ENCODE measurements at regions not wholly inside any gene's neighbourhood (a gene's known extent, or its start where the extent isn't known, plus 50 kb on each side); places are given as distances from the start of the nearest gene placed in this dataset.

DNA sequence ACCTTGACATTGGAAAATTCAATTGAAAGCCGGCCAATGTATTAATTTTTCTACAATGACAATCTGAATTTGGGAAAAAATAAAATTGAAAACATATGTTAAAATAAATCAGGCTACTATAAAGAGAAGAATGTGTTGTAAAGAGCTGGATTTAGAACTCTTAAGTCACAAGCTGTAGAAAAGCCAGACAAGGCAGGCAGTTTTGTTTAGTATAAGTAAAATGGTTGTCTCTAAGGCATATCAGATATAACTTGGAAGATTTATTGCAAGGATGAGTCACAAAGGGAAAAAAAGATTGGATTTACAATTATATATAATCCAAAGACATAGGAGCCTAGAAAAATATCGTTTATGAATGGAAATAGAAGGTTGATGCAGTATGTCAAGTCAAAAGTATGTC lies 549.1 kb upstream of the EPHA5 start:
- no peak overlapping the region for H3K27ac ChIP-seq (replicated peaks in 1 of 4)
- DNase-seq (ENCODE audit: extremely low spot score), result no peak
- no peaks in the 10 kb centered on the region for H3K27me3 ChIP-seq
- H3K9me3 ChIP-seq, result no peaks in the 10 kb centered on the region
- 69% methylated on average over 2 of the region's 2 CpGs for WGBS
- no peaks in the 10 kb centered on the region for H3K4me1 ChIP-seq
- TF ChIP-seq CTCF (IDR thresholded peaks at IDR 0.05), result no peak
- TF ChIP-seq POLR2A (IDR thresholded peaks at IDR 0.05; ENCODE audit: low read depth), result no peak
- no peak for TF ChIP-seq POLR2AphosphoS5 (IDR thresholded peaks at IDR 0.05)
- no peak for TF ChIP-seq EP300 (IDR thresholded peaks at IDR 0.05)
- no peak overlapping the region for H3K4me3 ChIP-seq
- intact Hi-C loops (cut with DNase I), result no loop called here
- no peaks in the 10 kb centered on the region for H3K36me3 ChIP-seq

DNA sequence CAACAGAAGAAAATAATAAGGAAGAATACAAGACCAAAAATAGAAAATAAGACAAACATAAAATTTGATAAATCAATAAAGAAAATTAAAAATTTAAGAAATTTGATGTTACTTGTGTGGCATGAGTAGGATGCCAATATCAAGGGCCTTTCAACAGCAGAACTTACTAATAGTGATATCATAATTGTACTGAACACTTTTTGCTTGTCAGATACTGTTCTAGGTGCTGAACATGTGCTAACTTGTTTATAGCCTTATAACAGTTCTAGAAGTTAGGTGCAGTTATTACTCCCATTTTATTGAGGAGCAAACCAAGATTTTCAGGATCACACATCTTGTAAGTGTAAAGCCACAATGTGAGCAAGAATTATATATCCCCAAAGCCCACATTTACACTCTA lies 546.0 kb upstream of the EPHA5 start:
- Histone ChIP-seq H3K27me3 (no peaks in the 10 kb centered on the region), H3K4me3 (no peak overlapping the region), H3K9me3 (no peaks in the 10 kb centered on the region), H3K4me1 (no peaks in the 10 kb centered on the region), H3K36me3 (no peaks in the 10 kb centered on the region), H3K27ac (replicated peaks in 1 of 4) (no peak overlapping the region)
- no peak for DNase-seq (ENCODE audit: extremely low spot score)
- intact Hi-C loops (cut with DNase I), result no loop called here
- no peak for TF ChIP-seq POLR2A (IDR thresholded peaks at IDR 0.05; ENCODE audit: low read depth)
- TF ChIP-seq EP300 (IDR thresholded peaks at IDR 0.05), result no peak
- no peak for TF ChIP-seq CTCF (IDR thresholded peaks at IDR 0.05)
- TF ChIP-seq POLR2AphosphoS5 (IDR thresholded peaks at IDR 0.05), result no peak

DNA sequence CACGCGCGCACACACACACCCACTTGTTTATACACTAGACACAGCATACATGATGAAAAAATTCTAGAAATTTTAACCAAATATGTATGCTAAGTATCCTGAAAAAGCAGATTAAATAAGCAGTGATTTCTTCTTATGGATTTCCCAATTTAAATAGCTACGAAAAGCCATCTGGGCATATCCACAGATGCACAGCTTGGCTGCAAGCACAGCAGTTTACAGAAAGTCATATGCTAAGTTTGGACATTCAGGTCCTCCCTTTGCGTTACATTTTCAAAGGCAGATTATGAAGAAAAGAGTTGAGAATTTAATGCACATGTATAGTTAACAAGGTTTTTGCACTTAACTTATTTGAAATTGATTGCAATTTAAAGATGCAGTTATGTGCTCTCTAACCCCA lies 542.2 kb upstream of the EPHA5 start:
- no peak overlapping the region for H3K27ac ChIP-seq (replicated peaks in 1 of 4)
- TF ChIP-seq EP300 (IDR thresholded peaks at IDR 0.05) (no peak), POLR2AphosphoS5 (IDR thresholded peaks at IDR 0.05) (no peak), POLR2A (IDR thresholded peaks at IDR 0.05; ENCODE audit: low read depth) (no peak), CTCF (IDR thresholded peaks at IDR 0.05) (no peak)
- H3K36me3 ChIP-seq, result no peaks in the 10 kb centered on the region
- WGBS, result 87% methylated on average over 5 of the region's 5 CpGs
- H3K9me3 ChIP-seq, result peaks cover 0 to 19% (median 12%) of the 10 kb centered on the region in 4 donors
- intact Hi-C loops (cut with DNase I), result no loop called here
- H3K4me3 ChIP-seq, result no peak overlapping the region
- no peaks in the 10 kb centered on the region for H3K4me1 ChIP-seq
- DNase-seq (ENCODE audit: extremely low spot score), result no peak
- no peaks in the 10 kb centered on the region for H3K27me3 ChIP-seq

DNA sequence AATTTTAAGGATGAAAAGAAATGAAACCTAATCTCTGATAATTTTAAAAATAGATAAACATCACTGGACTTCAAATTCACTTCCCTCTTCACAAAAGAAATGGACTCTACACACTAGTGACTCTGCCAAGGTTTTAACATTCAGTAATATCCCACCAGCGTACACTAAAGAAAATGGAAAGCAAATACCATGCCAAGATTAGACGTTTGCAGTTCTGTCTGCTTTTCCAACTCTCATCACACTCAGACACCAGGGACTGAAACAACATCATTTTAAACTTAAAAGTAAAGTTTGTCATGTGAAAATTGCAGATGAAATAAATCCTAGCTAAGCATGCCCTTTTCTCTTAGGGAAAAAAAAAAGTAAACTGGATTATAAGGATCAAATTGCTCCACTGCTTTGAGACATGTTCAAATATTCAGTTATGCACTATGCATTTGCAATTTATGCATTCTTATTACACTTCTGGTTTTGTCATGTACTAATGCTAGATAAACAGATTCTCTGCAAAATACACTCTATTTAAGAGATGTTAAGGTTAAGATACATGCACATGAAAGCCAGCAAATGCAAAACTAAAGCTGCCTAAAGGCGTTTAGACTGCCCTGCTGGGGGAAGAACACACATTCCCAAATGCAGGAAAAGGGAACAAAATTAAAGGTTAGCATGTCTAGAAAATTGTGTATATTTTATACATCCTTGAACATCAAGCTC lies 534.4 kb upstream of the EPHA5 start:
- Histone ChIP-seq H3K4me1 (no peaks in the 10 kb centered on the region), H3K9me3 (peaks cover 0 to 12% (median 11%) of the 10 kb centered on the region in 4 donors), H3K4me3 (no peak overlapping the region), H3K27ac (replicated peaks in 1 of 4) (no peak overlapping the region), H3K27me3 (no peaks in the 10 kb centered on the region), H3K36me3 (no peaks in the 10 kb centered on the region)
- TF ChIP-seq POLR2A (IDR thresholded peaks at IDR 0.05; ENCODE audit: low read depth) (no peak), EP300 (IDR thresholded peaks at IDR 0.05) (no peak)
- 34% methylated on average over 3 of the region's 3 CpGs for WGBS
- intact Hi-C loops (cut with DNase I), result no loop called here
- no peak for DNase-seq (ENCODE audit: extremely low spot score)

- TF ChIP-seq POLR2A (IDR thresholded peaks at IDR 0.05; ENCODE audit: low read depth) (no peak), EP300 (IDR thresholded peaks at IDR 0.05) (no peak), CTCF (IDR thresholded peaks at IDR 0.05) (no peak), POLR2AphosphoS5 (IDR thresholded peaks at IDR 0.05) (no peak)
- no peak overlapping the region for H3K27ac ChIP-seq (replicated peaks in 1 of 4)
- intact Hi-C loops (cut with DNase I), result no loop called here
- DNase-seq (ENCODE audit: extremely low spot score), result no peak
- no peaks in the 10 kb centered on the region for H3K27me3 ChIP-seq
- no peak overlapping the region for H3K4me3 ChIP-seq
- H3K4me1 ChIP-seq, result no peaks in the 10 kb centered on the region
- 79% methylated on average over 4 of the region's 4 CpGs for WGBS
- H3K36me3 ChIP-seq, result no peaks in the 10 kb centered on the region
- H3K9me3 ChIP-seq, result peaks cover 0 to 1% (median 0%) of the 10 kb centered on the region in 4 donors
Measured at GRCh38 chr4:66202870-66203269, 532.6 kb upstream of the EPHA5 start.

Measured in esophagus muscularis mucosa (tissue), 4 donors.